NCI-H2029 (cell line): ENCODE measurements at regions not wholly inside any gene's neighbourhood (a gene's known extent, or its start where the extent isn't known, plus 50 kb on each side); places are given as distances from the start of the nearest gene placed in this dataset.
"Not testable (repeated sequence)": the region's sequence is repeated elsewhere in the genome, so short reads cannot be mapped to it uniquely, and the experiment has no call there.

Experiments used
- DNase-seq: peaks from one replicate; lab custom pipeline; 2025; lab: John Stamatoyannopoulos, UW

DNA sequence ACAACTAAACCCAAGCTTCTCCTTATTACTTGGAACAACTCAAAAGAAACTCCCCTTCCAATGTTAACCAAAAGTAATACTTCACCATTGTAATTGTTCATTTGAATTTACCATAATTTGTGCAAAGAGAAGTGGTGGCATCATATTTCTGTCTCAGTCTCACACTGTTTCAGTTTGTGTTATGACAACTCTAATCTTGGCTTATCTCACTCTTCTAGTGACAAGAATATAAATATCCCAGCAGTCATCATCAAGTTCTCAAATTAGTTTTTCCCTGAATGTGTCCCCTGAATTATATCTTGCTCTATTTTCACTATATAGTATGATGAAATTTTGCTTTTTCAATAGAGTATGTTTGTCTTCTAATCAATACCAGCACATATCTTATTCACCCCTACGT is 681.4 kb upstream of the PRR20A start:
- no peak for DNase-seq

DNA sequence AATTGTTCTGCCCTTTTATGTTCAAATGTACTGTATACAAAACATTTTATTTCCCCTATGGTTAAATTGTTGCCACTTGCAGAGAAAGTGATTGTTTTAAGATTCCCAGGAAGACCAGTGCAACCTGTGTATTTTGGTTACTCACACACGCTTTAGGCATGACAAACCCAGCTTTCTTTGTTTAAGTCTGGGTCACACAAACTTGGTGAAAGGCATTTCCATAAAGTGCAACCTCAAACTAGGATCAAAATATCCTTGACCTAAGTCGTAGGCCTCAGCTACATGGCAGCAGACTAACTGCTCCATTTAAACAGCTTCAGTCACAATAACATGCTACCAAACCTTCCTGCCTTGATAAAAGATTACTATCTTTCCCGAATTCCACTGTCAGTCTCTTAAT is 639.0 kb upstream of the PRR20A start:
- DNase-seq = no peak

DNA sequence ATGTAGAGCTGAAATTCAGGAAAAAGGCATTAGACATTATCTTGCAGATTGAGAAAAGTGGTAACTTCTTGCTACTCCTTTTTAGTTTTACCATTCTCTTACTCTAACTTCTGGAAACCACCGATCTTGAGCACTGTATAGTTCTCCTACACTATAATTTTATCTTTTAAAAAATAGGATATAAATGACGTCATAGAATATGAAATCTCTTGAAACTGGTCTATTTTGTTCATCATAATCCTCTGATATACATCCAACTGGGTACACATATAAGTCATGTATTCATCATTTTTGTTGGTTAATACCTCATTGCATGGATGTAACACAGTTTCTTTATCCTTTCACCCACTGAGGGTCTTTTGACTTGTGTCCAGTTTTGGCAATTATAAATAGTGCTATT is 629.9 kb upstream of the PRR20A start:
- no peak for DNase-seq

DNA sequence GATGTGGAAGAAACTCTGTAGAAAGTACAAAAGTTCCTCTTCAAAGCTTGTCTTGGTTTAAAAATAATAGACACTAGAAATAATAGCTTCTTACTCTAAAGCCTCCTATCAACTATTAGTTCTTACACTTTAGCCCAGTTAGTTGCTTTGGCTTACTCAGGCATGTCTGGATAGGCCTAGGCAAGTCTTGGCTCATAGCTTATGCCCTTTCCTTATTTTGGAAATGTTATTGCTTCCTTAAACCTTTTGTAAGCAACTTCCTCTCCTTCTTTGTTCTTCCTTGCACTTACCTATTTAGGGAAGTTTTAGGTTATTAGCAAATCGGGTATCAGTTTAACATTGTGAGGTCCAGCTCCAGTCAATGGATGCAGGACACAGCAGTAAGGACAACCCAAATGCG is 628.4 kb upstream of the PRR20A start:
- not testable (repeated sequence) for DNase-seq

DNA sequence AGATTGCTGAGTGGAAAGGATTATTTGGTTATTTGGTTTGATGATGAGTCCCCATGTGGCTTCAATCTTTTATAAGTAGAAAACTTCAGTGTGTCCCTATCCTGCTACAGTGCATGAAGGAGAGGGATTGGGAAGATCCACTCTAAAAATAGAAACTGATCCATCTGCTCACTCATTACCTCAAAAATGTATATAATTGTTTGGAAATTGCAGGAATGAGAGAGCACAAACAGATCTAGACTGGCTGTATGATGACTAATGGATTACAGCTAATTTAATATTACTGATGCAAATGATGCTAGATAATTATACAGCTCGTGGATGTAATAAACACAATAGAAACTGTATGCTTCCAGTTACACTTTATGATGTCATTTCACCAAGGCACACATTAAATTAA is 625.3 kb upstream of the PRR20A start:
- DNase-seq = no peak

DNA sequence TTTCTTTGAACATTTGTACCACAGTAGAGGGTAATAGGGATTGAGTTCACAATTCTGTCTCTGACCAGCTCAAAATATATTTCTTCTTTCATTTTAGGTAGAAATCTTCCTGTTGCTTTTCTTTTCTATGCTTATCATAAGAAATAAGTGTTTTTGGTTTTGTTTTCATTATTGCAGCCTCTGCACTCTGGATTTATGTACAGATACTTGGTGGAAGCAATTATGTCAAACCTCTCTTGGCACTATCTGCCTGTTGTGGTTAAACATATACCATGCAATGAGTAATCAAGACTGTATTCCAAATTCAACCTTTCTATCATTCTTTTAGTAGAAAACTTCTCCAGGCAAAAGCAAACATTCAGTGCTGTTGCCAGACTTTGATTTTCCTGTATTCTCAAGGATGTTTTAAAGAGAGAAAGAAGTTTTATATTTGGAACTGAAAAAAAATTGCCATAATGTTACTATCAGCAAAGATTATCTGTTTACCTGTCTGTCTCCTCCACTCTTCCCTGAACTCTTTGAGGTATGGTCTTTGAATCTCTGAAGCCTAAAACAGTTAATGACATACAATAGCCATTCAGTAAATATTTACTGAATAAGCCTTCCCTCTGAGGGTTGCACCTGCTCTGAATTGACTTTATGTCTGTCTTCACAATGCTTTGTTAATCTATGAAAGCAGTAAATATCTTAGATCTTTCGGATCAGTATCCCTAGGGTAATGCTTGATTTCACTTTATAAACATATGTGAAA is 612.5 kb upstream of the PRR20A start:
- DNase-seq = peak; percentile 45

DNA sequence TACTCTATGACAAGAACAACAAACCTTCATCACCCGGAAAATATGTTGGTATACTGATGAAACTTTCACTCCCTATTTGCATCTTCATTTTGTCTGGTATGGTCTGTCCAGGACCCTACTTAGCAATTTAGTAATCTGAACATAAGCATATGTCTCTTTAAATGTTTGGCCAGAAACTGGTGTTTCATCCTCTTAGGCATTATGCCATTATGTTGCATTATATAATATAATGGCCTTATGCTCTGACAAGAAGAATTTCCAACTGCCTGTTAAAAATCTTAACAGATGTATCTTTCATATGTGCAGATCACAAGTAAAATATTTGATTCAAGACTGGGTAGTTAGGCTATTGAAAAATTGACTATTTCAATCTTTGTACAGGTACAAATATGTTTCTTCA is 610.6 kb upstream of the PRR20A start:
- DNase-seq = no peak

DNA sequence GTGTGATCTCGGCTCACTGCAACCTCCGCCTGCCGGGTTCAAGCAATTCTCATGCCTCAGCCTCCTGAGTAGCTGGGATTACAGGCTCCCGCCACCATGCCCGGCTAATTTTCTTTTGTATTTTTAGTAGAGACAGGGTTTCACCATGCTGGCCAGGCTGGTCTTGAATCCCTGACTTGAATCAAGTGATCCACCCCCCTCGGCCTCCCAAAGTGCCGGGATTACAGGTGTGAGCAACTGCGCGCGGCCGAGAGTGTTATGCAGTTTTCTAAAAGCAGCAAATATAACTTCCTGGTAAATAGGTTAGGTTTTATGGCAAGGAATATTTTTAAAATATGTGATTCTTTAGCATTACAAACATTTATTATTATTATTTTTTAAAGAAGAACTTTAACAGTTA is 592.8 kb upstream of the PRR20A start:
- DNase-seq = not testable (repeated sequence)

DNA sequence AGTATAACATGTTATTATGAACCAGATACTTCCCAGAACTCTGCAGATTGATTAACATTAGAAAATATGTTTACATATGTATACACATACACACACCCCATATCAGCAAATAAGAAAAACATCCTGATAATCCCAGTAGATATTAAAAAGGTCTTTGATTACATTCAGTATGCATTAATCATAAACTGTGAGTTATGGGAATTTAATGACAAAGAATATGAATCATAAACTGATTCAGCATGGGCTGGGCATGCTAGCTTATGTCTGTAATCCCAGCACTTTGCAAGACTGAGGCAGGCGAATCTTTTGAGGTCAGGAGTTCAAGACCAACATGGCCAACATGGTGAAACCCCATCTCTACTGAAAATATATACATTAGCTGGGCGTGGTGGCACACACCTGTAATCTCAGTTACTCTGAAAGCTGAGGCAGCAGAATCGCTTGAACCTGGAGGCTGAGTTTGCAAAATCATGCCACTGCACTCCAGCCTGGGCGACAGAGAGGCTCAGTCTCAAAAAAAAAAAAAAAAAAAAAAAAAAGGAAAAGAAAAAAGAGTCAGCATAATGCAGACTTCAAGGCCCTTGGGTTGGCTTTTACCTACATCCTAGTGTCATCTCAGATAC is 581.9 kb upstream of the PRR20A start:
- no peak for DNase-seq

DNA sequence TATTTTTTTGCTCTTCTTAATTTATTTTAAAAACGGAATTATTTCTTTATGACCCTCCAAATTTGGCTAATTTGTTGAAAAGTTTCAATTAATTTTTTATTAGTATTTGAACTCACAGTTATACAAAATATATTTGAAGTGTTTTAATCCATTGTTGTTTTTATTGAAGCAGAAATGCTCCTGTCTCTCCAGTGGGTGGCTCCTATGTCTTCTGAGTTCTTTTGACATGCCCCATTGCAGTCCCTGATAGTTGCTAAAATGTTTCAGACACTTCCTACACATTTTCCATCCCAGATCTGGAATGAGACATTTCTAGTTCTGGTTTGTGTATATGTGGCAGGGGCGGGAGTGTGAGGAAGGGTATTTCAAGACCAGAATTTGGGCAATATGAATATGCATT is 579.4 kb upstream of the PRR20A start:
- no peak for DNase-seq

DNA sequence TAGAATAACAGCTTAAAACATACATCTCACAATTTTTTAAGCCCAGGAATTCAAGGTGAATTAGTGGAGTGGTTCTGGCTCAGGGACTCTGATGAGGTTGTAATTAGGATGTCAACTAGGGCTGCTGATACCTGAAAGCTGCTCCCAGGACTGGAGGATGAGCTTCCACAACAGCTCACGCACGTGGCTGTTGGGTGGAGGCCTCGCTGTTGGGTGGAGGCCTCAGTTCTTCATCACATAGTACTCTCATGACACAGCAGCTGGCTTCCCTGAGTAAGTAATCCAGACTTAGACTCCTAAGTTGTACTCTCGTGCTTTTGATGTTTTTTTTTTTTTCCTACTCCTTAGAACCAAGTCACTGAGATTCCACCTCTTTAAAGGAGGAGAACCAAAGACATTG is 577.1 kb upstream of the PRR20A start:
- DNase-seq = no peak

DNA sequence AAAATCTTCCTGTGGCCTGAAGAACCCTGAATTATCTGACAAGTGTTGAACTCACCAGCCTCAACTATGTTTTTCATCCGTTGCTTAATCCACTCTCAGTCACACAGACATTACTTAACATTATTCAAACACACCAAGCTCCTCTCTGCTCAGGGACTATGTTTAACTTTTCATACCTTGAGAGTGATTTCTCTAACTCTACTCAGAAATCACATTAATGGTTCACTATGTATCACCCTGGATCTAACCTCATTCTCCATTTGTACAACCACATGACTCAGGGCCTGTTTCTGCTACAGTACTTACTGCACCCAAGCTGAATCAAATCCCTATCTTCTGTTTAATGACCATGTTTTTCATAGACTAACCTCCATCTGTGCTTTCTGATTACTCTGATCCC is 553.7 kb upstream of the PRR20A start:
- DNase-seq = no peak

DNA sequence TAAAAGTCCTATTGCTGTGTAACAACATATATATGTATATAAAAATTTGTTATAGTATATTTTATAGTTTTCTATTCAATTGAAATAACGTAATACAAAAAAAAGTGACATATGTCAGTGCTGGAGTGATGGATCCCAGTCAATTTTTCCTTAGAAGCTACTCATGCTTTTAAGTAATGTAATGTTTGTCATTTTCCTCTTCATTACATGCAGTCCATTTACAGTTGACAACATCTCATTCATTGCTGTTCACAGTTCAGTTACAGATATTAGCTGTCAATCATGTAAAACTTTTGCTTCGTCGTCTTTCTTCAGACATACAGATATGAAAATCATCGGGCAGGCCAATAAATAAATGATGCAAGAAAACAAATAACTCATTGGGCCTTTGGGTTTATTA is 525.1 kb upstream of the PRR20A start:
- no peak for DNase-seq

DNA sequence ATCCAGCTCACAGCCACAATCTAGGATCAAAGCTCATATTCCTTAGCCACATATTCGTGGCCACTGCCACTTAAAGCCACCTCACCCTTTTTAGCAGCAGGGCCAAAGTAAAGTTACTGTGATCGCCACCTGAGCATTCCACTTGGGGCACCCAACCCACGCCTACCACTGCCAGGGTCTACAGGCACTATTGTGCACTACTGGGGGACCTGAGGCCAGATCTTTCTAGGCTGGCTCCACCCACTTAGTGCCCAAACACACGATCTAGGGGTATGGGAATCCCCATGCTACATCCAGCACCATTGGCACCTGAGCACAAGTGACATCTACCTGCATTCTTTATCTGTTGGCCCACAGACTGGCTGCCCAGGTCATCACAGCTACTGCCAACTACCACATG is 517.9 kb upstream of the PRR20A start:
- DNase-seq = no peak

DNA sequence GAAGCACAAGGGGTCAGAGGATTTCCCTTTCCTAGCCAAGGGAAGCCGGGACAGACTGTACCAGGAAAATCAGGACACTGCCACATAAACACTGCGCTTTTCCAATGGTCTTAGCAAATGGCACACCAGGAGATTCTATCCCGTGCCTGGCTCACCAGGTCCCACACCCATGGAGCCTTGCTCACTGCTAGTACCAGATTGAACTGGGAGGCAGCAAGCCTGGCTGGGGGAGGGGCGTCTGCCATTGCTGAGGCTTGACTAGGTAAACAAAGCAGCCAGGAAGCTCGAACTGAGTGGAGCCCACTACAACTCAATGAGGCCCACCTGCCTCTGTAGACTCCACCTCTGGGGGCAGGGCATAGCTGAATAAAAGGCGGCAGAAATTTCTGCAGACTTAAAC is 511.8 kb upstream of the PRR20A start:
- not testable (repeated sequence) for DNase-seq

DNA sequence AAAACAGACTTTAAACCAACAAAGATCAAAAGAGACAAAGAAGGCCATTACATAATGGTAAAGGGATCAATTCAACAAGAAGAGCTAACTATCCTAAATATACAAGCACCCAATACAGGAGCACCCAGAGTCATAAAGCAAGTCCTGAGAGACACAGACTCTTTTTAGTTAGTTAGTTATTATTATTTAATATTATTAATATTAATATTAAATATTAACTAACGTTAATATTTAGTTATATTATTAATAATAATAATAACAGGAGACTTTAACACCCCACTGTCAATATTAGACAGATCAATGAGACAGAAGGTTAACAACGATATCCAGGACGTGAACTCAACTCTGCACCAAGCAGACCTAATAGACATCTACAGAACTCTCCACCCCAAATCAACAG is 509.7 kb upstream of the PRR20A start:
- DNase-seq = not testable (repeated sequence)

DNA sequence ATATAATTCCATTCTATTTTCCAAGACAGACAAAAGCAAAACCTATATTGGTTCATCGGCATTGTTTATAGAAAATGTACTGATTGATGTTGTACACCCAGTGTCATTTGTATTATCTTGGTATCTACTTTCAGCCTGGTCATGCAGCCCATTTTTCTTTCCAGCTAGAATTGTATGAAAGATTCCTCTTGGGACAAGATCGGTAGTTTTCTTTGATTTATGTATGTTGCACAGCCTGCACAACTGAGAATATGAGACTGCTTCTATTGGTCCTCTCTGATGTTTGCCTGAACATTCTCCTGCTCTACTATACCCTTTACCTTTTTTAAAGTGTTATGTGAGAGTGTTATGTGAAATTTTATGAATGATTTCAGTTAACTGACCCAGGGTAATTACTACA is 487.7 kb upstream of the PRR20A start:
- DNase-seq = no peak

DNA sequence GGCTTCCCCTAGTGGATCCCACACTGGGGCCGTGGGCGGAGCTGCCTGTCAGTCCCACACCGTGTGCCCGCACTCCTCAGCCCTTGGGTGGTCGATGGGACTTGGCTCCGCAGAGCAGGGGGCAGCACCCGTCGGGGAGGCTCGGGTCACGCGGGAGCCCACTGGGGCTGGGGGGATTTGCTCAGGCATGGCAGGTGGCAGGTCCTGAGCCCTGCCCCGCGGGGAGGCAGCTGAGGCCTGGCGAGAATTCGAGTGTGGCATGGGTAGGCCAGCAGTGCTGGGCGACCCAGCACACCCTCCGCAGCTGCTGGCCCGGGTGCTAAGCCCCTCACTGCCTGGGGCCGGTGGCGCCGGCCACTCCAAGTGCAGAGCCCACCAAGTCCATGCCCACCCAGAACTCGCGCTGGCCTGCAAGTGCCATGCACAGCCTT is 481.7 kb upstream of the PRR20A start:
- DNase-seq = no peak

DNA sequence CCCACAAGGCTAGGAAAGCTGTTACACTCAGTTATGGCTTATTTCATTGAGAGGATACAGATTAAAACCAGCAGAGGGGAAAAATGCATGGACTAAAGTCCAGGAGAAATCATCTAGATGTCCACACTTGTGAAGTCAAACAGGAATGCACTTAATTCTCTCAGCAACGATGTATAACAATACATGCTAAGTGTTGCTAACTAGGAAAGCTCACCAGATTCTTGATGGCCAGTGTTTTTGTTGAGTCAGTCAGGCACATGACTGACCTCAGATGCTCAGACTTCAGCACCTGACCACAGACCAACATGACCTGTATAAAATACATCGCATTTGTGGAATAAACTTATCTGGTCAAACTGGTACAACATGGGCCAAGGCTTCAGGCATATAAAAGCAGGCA is 470.2 kb upstream of the PRR20A start:
- DNase-seq = no peak

DNA sequence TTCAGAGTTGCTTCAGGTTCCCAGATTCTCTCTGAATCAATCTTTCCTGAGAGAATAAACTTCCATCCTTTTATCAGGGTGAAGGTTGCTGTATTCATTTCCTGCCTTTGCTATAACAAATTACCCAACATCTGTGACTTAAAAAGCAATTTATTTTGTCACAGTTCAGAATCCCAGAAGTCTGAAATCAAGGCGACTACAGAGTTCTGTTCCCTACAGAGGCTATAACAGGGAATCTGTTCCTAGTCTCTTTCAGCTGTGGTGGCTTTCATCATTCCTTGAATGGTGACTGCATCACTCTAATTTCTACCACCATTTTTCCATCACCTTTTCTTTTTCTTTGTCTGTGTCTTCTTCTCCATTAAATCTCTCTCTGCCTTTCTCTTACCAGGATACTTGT is 459.3 kb upstream of the PRR20A start:
- DNase-seq = no peak

DNA sequence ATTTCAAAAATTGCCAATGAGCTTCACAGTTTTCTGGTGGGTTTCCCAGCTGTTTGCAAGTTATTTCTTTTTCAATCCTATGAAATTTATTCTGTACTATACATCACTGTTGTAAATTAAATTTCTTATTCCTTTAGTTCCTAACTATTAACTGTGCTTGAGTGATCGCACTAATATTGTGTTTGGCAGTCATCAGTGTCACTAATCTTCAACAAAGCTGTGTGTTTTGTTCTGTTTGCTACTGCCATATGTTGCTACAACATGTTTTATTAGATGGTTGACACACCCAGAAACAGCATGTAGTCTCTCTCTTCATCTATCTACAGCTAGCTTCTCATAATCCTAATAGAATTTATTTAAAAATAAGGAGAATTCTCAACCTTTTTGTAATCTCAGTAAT is 453.6 kb upstream of the PRR20A start:
- no peak for DNase-seq

DNA sequence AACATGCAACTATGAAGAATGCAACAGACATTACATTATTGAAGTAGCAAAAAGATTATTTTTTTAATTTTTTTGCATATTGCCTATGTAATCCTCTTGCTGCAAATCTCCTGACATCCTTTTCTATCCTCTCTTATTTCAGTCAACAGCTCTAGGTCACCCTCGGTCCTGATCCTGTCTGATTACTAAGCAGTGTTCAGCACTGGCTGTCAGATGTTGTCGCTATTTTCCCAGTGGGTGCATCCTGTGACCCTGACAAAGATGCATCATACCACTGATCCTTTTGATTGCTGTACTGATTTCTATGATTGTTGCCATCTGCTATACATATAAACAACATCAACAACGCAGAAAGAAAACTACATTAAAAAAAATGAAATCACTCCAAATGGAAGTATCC is 443.7 kb upstream of the PRR20A start:
- no peak for DNase-seq

DNA sequence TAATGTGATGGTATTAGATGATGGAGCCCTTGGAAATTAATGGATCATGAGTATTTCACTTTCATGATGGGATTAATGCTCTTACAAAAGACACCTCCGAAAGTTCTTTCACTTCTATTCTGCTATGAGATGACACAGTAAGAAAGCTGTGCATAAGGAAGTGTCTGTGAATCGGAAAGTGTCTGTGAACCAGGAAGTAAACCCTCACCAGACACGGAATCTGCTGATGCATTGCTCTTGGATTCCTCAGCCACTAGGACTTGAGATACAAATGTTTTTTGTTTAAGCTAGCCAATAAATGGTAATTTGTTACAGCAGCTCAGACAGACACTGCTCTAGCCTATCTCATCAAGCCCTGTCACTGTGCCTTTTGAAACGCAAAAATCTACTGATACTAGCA is 440.4 kb upstream of the PRR20A start:
- no peak for DNase-seq

DNA sequence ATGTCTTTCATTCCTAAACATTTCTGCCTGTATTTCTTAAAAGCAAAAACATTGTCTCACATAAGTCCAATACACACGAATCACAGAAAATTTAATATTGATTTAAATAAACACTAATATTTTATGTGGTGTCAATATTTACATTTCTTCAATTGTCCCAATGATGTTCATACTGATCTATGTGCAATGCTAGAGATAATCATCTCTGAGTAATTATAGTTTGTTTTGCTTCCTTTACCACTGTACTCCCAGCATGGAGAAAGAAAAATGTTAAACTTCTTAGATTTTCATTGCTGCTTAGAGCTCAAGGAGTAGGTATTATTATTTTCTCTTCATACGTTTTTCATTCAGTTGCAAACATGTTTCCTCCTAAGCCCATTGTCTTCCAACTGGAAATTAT is 434.2 kb upstream of the PRR20A start:
- DNase-seq = no peak
